IgD-negative memory B cell (primary cell): ENCODE measurements at regions not wholly inside any gene's neighbourhood (a gene's known extent, or its start where the extent isn't known, plus 50 kb on each side); places are given as distances from the start of the nearest gene placed in this dataset.
"Not testable (repeated sequence)": the region's sequence is repeated elsewhere in the genome, so short reads cannot be mapped to it uniquely, and the experiment has no call there.

ENCODE experiments used
- H3K27ac Mint-ChIP-seq, 3 donors: one replicate each; pipeline ENCODE4 v1.8.0; 2020 to 2022; ENCODE audit warnings: mild to moderate bottlenecking in 3 of 3, mixed read lengths in 3 of 3, moderate library complexity in 1 of 3
- H3K27me3 Mint-ChIP-seq: one replicate; pipeline ENCODE4 v1.8.0; 2021; ENCODE audit warnings: mixed read lengths
- H3K36me3 Mint-ChIP-seq: one replicate; pipeline ENCODE4 v1.8.0; 2020; ENCODE audit warnings: mild to moderate bottlenecking, mixed read lengths
- H3K4me1 Mint-ChIP-seq, 3 donors: one replicate each; pipeline ENCODE4 v1.8.0; 2020 to 2022; ENCODE audit warnings: mixed read lengths in 3 of 3, mild to moderate bottlenecking in 1 of 3
- H3K4me3 Mint-ChIP-seq, 4 donors: one replicate each; pipeline ENCODE4 v1.8.0; 2020 to 2022; ENCODE audit warnings: mild to moderate bottlenecking in 4 of 4, mixed read lengths in 4 of 4, moderate library complexity in 3 of 4
- H3K9me3 Mint-ChIP-seq, 3 donors: one replicate each; pipeline ENCODE4 v1.8.0; 2020 to 2021; ENCODE audit warnings: mixed read lengths in 3 of 3, mild to moderate bottlenecking in 1 of 3

GRCh38 chr22:26762503-26763472 lies 105.4 kb downstream of the MIAT start:
- Mint-ChIP-seq H3K4me3 (peak overlapping the region in 1 of 4 donors; percentile 14), H3K9me3 (peaks cover 0 to 3% (median 0%) of the 10 kb centered on the region in 3 donors), H3K27me3 (no peaks in the 10 kb centered on the region), H3K27ac (peak overlapping the region in 1 of 3 donors; percentile 71), H3K36me3 (peaks cover 11% of the 10 kb centered on the region), H3K4me1 (peaks cover 0 to under 1% (median 0%) of the 10 kb centered on the region in 3 donors)

DNA sequence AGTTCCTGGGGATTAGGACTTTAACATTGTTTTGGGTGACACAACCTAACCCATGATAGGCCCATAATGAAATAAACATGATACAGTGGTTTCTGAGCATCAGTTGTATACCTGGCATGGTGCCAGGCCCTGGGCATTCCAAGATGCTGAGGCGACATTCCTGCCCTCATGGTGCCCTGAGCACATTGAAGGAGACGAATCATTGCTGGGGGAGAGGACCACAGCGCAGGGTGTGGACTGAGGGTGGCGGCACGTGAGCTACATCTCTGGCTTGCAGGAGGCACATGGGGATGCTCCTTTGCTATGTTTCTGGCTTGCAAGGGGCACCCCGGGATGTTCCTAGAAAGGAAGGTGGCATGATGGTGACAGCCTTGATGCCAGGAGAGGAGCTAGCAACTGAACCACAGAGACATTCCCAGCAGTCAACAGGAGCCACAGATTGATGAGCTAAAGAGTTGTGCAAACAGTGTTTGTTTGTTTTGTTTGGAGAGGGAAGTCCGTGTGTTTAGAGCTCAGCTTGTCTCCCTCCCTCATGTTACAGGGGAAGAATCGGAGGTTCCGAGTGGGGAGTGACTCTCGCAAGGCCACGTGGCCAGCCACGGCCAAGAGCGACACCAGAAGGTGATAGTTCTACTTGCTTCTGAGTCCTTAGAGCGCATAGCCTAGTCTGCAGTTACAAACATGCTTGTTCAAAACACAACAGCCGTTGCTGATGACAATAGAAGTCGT lies 106.4 kb downstream of the MIAT start:
- Mint-ChIP-seq H3K27me3 (no peaks in the 10 kb centered on the region), H3K27ac (peak overlapping the region in 1 of 3 donors; percentile 71), H3K9me3 (peaks cover 0 to 3% (median 0%) of the 10 kb centered on the region in 3 donors), H3K4me3 (no peak overlapping the region), H3K4me1 (no peaks in the 10 kb centered on the region), H3K36me3 (peaks cover 11% of the 10 kb centered on the region)

DNA sequence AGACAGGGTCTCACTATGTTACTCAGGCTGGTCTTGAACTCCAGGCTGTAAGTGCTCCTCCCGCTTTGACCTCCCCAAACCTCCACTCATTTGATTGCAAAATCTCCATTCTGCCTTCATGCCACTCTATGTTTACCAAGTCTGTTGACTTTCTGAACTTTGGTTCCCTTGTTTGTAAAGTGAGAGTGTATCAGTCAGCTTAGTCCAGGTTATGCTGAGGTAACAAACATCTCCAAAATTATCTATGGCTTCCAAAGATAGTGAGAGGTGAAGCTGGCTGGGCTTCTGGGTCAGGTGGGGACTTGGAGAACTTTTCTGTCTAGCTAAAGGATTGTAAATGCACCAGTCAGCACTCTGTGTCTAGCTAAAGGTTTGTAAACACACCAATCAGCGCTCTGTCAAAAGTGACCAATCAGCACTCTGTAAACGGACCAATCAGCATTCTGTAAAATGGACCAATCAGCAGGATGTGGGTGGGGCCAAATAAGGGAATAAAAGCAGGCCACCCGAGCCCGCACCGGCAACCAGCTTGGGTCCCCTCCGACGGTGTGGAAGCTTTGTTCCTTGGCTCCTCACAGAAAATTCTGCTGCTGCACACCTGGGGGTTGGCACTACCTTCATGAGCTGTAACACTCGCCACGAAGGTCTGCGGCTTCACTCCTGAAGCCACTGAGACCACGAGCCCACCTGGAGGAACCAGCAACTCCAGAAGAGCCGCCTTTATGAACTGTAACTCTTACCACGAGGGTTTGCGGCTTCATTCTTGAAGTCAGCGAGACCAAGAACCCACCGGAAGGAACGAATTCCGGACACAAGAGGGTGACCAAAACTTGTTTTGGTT lies 109.3 kb downstream of the MIAT start:
- peaks cover 13% of the 10 kb centered on the region for H3K36me3 Mint-ChIP-seq
- H3K9me3 Mint-ChIP-seq: peaks cover 0 to 3% (median 0%) of the 10 kb centered on the region in 3 donors
- H3K4me1 Mint-ChIP-seq: no peaks in the 10 kb centered on the region
- no peak overlapping the region for H3K27ac Mint-ChIP-seq
- H3K4me3 Mint-ChIP-seq: no peak overlapping the region
- H3K27me3 Mint-ChIP-seq: no peaks in the 10 kb centered on the region

- H3K9me3 Mint-ChIP-seq: peaks cover 0 to 3% (median 0%) of the 10 kb centered on the region in 3 donors
- no peaks in the 10 kb centered on the region for H3K4me1 Mint-ChIP-seq
- peaks cover 9% of the 10 kb centered on the region for H3K36me3 Mint-ChIP-seq
- no peaks in the 10 kb centered on the region for H3K27me3 Mint-ChIP-seq
- no peak overlapping the region for H3K27ac Mint-ChIP-seq
- no peak overlapping the region for H3K4me3 Mint-ChIP-seq
Measured at GRCh38 chr22:26767351-26768155, 110.2 kb downstream of the MIAT start.

DNA sequence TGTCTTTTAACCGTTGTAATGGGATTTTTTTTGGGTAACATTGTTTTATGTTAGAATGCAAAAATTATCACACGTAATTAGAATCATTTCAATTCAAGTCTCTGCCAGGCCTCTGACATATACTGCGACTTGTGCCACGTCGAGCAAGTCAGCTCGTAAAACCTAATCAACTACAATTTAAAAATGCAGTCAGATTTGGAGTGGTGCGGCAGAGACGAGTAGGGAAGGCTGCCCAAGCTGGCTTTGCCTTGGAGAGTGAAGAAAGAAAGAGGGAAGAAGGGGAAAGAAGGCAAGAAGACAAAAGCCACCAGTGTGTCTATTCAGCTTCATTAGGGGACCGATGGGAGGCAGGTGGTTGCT lies 110.7 kb downstream of the MIAT start:
- Mint-ChIP-seq H3K4me1 (no peaks in the 10 kb centered on the region), H3K4me3 (no peak overlapping the region), H3K27ac (no peak overlapping the region), H3K9me3 (peaks cover 0 to 3% (median 0%) of the 10 kb centered on the region in 3 donors), H3K36me3 (peaks cover 9% of the 10 kb centered on the region), H3K27me3 (no peaks in the 10 kb centered on the region)

GRCh38 chr22:26768952-26769351 lies 111.6 kb downstream of the MIAT start:
- peak overlapping the region in 1 of 3 donors; percentile 88 for H3K27ac Mint-ChIP-seq
- no peaks in the 10 kb centered on the region for H3K4me1 Mint-ChIP-seq
- H3K27me3 Mint-ChIP-seq: no peaks in the 10 kb centered on the region
- no peak overlapping the region for H3K4me3 Mint-ChIP-seq
- peaks cover 7% of the 10 kb centered on the region for H3K36me3 Mint-ChIP-seq
- H3K9me3 Mint-ChIP-seq: peaks cover 0 to 3% (median 0%) of the 10 kb centered on the region in 3 donors

DNA sequence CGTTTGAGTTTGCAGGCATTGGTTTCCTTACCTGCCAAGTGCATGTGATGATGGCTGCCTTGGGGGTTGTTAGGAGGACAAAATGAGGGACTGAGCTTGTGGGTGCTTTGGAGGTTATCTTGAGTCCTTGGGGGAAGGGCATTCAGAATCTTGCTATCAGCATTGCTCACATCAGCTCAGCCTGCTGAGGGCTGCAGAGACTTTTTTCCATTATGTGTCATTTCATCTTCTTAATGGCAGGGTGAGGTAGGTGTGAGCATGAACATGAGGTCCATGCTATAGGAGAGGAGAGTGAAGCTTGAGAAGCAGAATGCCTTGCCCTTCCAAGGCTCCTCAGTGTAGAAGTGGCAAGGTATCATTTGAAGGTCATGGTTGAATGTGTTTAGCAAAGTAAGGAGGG lies 112.3 kb downstream of the MIAT start:
- Mint-ChIP-seq H3K4me3 (no peak overlapping the region), H3K27me3 (no peaks in the 10 kb centered on the region), H3K9me3 (peaks cover 0 to 3% (median 2%) of the 10 kb centered on the region in 3 donors), H3K4me1 (no peaks in the 10 kb centered on the region), H3K27ac (no peak overlapping the region), H3K36me3 (peaks cover 10% of the 10 kb centered on the region)

- Mint-ChIP-seq H3K9me3 (peaks cover 0 to 5% (median 3%) of the 10 kb centered on the region in 3 donors), H3K4me1 (no peaks in the 10 kb centered on the region), H3K27ac (no peak overlapping the region), H3K4me3 (no peak overlapping the region), H3K27me3 (no peaks in the 10 kb centered on the region), H3K36me3 (peaks cover 15% of the 10 kb centered on the region)
Measured at GRCh38 chr22:26770624-26771023, 113.2 kb downstream of the MIAT start.

- peaks cover 22% of the 10 kb centered on the region for H3K36me3 Mint-ChIP-seq
- not testable (repeated sequence) for H3K27me3 Mint-ChIP-seq, H3K4me3 Mint-ChIP-seq
Measured at GRCh38 chr22:26773054-26773453, 115.7 kb downstream of the MIAT start.

DNA sequence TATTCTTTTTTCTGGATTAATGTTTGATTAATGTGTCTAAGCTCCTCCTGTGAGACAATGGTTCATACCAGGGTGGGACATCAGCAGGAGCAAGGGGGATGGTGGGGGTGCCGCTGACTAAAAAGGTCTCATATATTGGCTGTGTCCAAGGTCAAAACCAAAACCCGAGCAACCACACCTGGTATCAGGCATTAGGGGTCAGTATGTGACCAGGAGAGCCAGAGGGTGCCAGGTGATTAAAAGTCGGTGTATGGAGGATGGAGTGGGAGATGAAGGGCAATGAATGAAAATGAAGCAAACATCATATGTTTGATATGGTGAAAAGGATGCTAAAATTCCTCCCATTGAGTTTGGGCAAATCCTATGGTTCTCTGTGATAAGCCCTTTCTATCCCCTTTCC lies 118.0 kb downstream of the MIAT start:
- Mint-ChIP-seq H3K9me3 (peaks cover 0 to 6% (median 6%) of the 10 kb centered on the region in 3 donors), H3K36me3 (peaks cover 35% of the 10 kb centered on the region), H3K27ac (no peak overlapping the region), H3K4me3 (no peak overlapping the region), H3K4me1 (no peaks in the 10 kb centered on the region), H3K27me3 (no peaks in the 10 kb centered on the region)

More at GRCh38 chr22:26773054-26773453, 115.7 kb downstream of the MIAT start:
- not testable (repeated sequence) for H3K4me1 Mint-ChIP-seq, H3K9me3 Mint-ChIP-seq, H3K27ac Mint-ChIP-seq

GRCh38 chr22:26777156-26777801 lies 119.9 kb downstream of the MIAT start:
- no peak overlapping the region for H3K27ac Mint-ChIP-seq
- H3K4me1 Mint-ChIP-seq: no peaks in the 10 kb centered on the region

GRCh38 chr22:26778372-26778771 lies 121.0 kb downstream of the MIAT start:
- H3K9me3 Mint-ChIP-seq: peaks cover 0 to 6% (median 6%) of the 10 kb centered on the region in 3 donors
- H3K27me3 Mint-ChIP-seq: no peaks in the 10 kb centered on the region
- H3K4me3 Mint-ChIP-seq: no peak overlapping the region
- peaks cover 33% of the 10 kb centered on the region for H3K36me3 Mint-ChIP-seq
- no peak overlapping the region for H3K27ac Mint-ChIP-seq
- H3K4me1 Mint-ChIP-seq: no peaks in the 10 kb centered on the region

More at GRCh38 chr22:26777156-26777801, 119.9 kb downstream of the MIAT start:
- Mint-ChIP-seq H3K27me3 (no peaks in the 10 kb centered on the region), H3K9me3 (peaks cover 0 to 6% (median 6%) of the 10 kb centered on the region in 3 donors), H3K4me3 (no peak overlapping the region), H3K36me3 (peaks cover 33% of the 10 kb centered on the region)

DNA sequence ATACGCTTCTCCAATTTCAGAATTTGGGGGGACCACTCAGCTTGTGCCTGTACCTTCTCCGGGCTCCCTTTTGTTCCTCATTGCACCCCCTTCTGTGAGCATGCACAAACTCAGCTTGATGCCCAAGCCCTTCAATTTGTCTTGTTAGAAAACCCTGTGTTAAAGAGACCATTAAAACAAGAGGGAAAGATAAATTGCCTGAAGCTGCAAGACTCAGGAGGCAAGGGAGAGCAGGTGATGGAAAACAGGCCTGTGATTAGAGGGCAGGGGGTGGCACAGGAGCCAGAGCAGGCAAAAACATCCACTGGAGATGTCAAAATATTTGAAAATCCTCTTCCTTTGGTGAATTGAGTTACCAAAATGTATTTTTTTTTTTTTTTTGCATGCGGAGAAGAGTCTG lies 121.7 kb downstream of the MIAT start:
- no peaks in the 10 kb centered on the region for H3K4me1 Mint-ChIP-seq
- peaks cover 0 to 6% (median 6%) of the 10 kb centered on the region in 3 donors for H3K9me3 Mint-ChIP-seq
- no peak overlapping the region for H3K4me3 Mint-ChIP-seq
- peaks cover 37% of the 10 kb centered on the region for H3K36me3 Mint-ChIP-seq
- no peaks in the 10 kb centered on the region for H3K27me3 Mint-ChIP-seq
- H3K27ac Mint-ChIP-seq: no peak overlapping the region
